Esophagus squamous epithelium (tissue), 5 donors: ENCODE measurements at regions not wholly inside any gene's neighbourhood (a gene's known extent, or its start where the extent isn't known, plus 50 kb on each side); places are given as distances from the start of the nearest gene placed in this dataset.
"Not testable (repeated sequence)": the region's sequence is repeated elsewhere in the genome, so short reads cannot be mapped to it uniquely, and the experiment has no call there.

Experiments
- DNase-seq: peaks from one replicate; lab custom pipeline; 2025; lab: John Stamatoyannopoulos, UW
- H3K27ac ChIP-seq, 4 donors: fragments of 200-600 bp; sonication (generic); one replicate each; pipeline ENCODE4 v1.5.1; 2016 to 2019; ENCODE audit warnings: mild to moderate bottlenecking in 1 of 4
- H3K27me3 ChIP-seq, 4 donors: fragments of 200-600 bp; sonication (generic); 1 replicate in 3 of 4; 2 replicates in 1 of 4; pipeline versions ENCODE4 v1.5.1 to v1.6.0; 2017 to 2021; ENCODE audit warnings: antibody characterized with exemption in 1 of 4
- H3K36me3 ChIP-seq, 3 donors: fragments of 200-600 bp; sonication (generic); one replicate each; pipeline ENCODE4 v1.5.1; 2016 to 2019
- H3K4me1 ChIP-seq, 3 donors: fragments of 200-600 bp; sonication (generic); one replicate each; pipeline ENCODE4 v1.5.1; 2017 to 2019
- H3K4me3 ChIP-seq, 4 donors: fragments of 200-600 bp; sonication (generic); 1 replicate in 3 of 4; 2 replicates in 1 of 4; pipeline ENCODE4 v1.5.1; 2016 to 2019; ENCODE audit warnings: mild to moderate bottlenecking in 2 of 4, moderate library complexity in 1 of 4
- H3K9me3 ChIP-seq, 3 donors: fragments of 200-600 bp; sonication (generic); one replicate each; pipeline ENCODE4 v1.5.1; 2016 to 2019
- CTCF ChIP-seq, 6 experiments: fragments of 450-650 bp in 4 of 6; fragments of 200-600 bp in 2 of 6; sonication (generic) in 2 of 6; IDR thresholded peaks; one replicate each; pipeline ENCODE4 v1.5.1; 2016 to 2019; ENCODE audit warnings: antibody characterized with exemption in 6 of 6, mild to moderate bottlenecking in 4 of 6, moderate library complexity in 4 of 6
- POLR2A ChIP-seq, 4 donors: fragments of 450-650 bp; IDR thresholded peaks; one replicate each; pipeline ENCODE4 v1.6.1; 2017; ENCODE audit warnings: antibody characterized with exemption in 4 of 4, mild to moderate bottlenecking in 4 of 4, moderate library complexity in 3 of 4
- WGBS, 2 donors: methylation state at CpG; one replicate each; pipeline ENCODE4 v1.1.5; 2018; 5-methylcytosine and 5-hydroxymethylcytosine counted together
- intact Hi-C: fragments of 100-400 bp; cut with DNase I; formaldehyde crosslinking; loops from one replicate; pipeline ENCODE4 v1.15.0; 2022
- donor health status: DM: yes; HTN: yes; CAD: no.

GRCh38 chr2:138078153-138078552, 113.9 kb downstream of the HNMT start:
- no peaks in the 10 kb centered on the region for H3K4me1 ChIP-seq

GRCh38 chr2:138079976-138080375, 115.7 kb downstream of the HNMT start:
- TF ChIP-seq CTCF (IDR thresholded peaks at IDR 0.05) (no peak), POLR2A (IDR thresholded peaks at IDR 0.05) (no peak)
- no peaks in the 10 kb centered on the region for H3K9me3 ChIP-seq
- no peak for DNase-seq
- no peak overlapping the region for H3K27ac ChIP-seq
- intact Hi-C loops, result no loop called here
- no peak overlapping the region for H3K4me3 ChIP-seq
- 97 to 100% methylated on average over 2 of the region's 2 CpGs for WGBS, 2 donors
- no peaks in the 10 kb centered on the region for H3K4me1 ChIP-seq
- no peaks in the 10 kb centered on the region for H3K36me3 ChIP-seq
- H3K27me3 ChIP-seq, result no peaks in the 10 kb centered on the region

More at GRCh38 chr2:138078153-138078552, 113.9 kb downstream of the HNMT start:
- intact Hi-C loops, result no loop called here
- Histone ChIP-seq H3K36me3 (no peaks in the 10 kb centered on the region), H3K27ac (no peak overlapping the region), H3K27me3 (no peaks in the 10 kb centered on the region), H3K9me3 (no peaks in the 10 kb centered on the region), H3K4me3 (no peak overlapping the region)
- TF ChIP-seq CTCF (IDR thresholded peaks at IDR 0.05) (no peak), POLR2A (IDR thresholded peaks at IDR 0.05) (no peak)
- 61 to 74% methylated on average over 3 of the region's 3 CpGs for WGBS, 2 donors
- DNase-seq, result no peak

GRCh38 chr2:138081225-138082073, 117.2 kb downstream of the HNMT start:
- whole genome bisulfite sequencing, 2 donors, result 64 to 77% methylated on average over 8 of the region's 8 CpGs

GRCh38 chr2:138084206-138084605, 119.9 kb downstream of the HNMT start:
- TF ChIP-seq CTCF (IDR thresholded peaks at IDR 0.05) (no peak), POLR2A (IDR thresholded peaks at IDR 0.05) (no peak)
- Histone ChIP-seq H3K27ac (no peak overlapping the region), H3K4me3 (no peak overlapping the region), H3K36me3 (no peaks in the 10 kb centered on the region), H3K4me1 (peaks cover 0 to 9% (median 0%) of the 10 kb centered on the region in 3 donors), H3K27me3 (peaks cover 0 to 3% (median 0%) of the 10 kb centered on the region in 4 donors), H3K9me3 (no peaks in the 10 kb centered on the region)
- 72 to 93% methylated on average over 1 of the region's 1 CpG for WGBS, 2 donors
- intact Hi-C loops, result no loop called here
- DNase-seq, result no peak

More at GRCh38 chr2:138081225-138082073, 117.2 kb downstream of the HNMT start:
- no peaks in the 10 kb centered on the region for H3K4me1 ChIP-seq
- DNase-seq, result no peak
- intact Hi-C loops, result no loop called here
- no peaks in the 10 kb centered on the region for H3K9me3 ChIP-seq
- H3K27ac ChIP-seq, result no peak overlapping the region
- no peak for TF ChIP-seq POLR2A (IDR thresholded peaks at IDR 0.05)
- no peak for TF ChIP-seq CTCF (IDR thresholded peaks at IDR 0.05)
- no peak overlapping the region for H3K4me3 ChIP-seq
- no peaks in the 10 kb centered on the region for H3K36me3 ChIP-seq
- H3K27me3 ChIP-seq, result no peaks in the 10 kb centered on the region

- H3K36me3 ChIP-seq, H3K27me3 ChIP-seq, H3K4me1 ChIP-seq, H3K27ac ChIP-seq, H3K9me3 ChIP-seq, DNase-seq, H3K4me3 ChIP-seq, intact Hi-C loops: not testable (repeated sequence)
- WGBS, 2 donors, result 45 to 55% methylated on average over 1 of the region's 1 CpG
Measured at GRCh38 chr2:138085441-138085840, 121.2 kb downstream of the HNMT start.
